HG02623 (cell line): ENCODE measurements at regions not wholly inside any gene's neighbourhood (a gene's known extent, or its start where the extent isn't known, plus 50 kb on each side); places are given as distances from the start of the nearest gene placed in this dataset.

Source experiments
- ATAC-seq: cut with Tn5 transposase; IDR thresholded peaks from one replicate; pipeline ENCODE4 v1.9.1; 2021; ENCODE audit warnings: moderate library complexity; ENCODE audit not compliant: unreplicated experiment

GRCh38 chr1:60488847-60489246 lies 415.3 kb upstream of the C1orf87 start:
- ATAC-seq = no peak

DNA sequence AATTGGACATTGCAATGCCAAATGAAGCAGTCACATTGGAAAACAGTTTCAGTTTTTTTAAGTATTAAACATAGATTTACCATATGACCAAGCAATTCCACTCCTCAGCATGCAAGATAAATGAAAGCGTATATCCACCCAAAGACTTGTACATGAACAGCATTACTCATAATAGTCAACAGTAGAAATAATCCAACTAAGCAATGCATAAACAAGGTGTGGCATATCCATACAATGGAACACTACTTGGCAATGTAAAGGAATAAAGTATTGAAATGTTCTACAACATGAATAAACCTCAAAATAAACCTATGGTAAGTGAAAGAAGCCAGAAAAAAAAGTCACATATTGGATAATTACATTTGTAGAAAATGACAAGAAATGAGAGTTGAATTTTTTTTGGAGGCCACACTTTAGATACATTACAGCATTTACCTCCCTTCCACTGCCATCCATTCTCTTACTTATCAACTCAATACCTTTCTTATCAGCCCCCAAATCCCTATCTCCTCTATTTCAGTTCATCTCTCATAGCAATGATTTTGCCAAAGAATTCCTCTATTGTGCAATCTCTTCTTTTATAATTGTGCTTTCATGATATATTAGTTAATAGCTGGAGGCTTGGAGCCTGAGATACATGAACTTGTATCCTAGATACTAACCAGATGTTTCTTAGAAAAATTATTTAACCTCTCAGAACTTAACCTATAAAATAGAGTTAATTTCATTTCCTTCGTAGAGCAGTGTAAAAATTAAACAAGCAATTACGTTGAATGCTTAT lies 414.2 kb upstream of the C1orf87 start:
- no peak for ATAC-seq

DNA sequence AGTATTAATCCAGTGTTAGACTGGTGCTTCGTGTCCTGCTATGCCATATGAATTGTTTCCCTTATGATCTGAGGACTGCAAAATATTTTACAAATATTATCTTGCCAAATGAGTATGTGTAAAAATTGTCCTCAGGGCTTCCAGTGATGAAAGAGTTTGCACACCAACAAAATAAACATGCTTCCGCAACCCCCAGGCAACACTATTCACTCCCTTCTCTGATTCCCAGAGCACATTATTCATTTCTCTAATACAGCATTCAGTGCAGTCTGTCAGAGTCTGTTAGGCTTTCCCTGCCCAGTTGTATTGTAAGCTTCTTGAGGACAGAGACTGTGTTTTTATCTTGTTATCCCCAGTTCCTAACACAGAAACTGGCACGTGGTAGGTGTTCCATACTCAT lies 409.9 kb upstream of the C1orf87 start:
- no peak for ATAC-seq

GRCh38 chr1:60470246-60470645 lies 396.7 kb upstream of the C1orf87 start:
- ATAC-seq = no peak

DNA sequence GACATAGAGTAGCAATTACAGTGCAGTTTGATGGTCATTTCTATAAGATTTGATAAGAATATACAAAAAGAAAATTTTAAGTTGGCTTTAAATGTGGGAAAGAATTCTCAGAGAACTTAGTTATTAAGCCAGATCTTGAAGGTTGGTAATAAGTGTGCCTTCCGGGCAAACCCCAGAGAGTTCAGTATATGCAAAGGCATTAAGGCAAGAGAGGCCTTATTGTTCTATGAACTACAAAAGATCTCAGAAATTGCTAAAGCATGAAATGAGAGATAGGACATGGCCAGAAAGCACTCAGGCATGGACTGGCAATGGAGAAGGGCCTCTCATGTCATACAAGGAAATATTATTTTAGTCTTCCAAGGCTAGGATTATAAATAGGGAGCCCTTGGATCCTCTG lies 390.2 kb upstream of the C1orf87 start:
- ATAC-seq = no peak

DNA sequence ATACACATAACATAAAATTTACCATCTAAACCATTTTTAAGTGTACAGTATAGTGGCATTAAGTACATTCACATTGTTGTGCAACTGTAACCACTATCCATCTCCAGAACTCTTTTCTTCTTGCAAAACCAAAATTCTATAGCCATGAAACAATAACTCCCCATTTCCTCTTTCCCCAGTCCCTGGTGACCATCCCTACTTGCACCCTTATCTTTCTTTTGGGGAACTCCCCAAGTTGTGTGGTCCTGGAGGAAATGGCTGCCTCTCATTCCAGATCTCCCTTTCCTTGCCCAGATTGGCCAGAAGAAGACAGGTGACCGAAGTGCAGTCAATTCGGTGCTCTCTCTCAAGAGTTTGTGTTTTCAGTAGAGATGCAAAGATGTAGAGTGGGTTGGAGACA lies 389.6 kb upstream of the C1orf87 start:
- ATAC-seq = no peak

DNA sequence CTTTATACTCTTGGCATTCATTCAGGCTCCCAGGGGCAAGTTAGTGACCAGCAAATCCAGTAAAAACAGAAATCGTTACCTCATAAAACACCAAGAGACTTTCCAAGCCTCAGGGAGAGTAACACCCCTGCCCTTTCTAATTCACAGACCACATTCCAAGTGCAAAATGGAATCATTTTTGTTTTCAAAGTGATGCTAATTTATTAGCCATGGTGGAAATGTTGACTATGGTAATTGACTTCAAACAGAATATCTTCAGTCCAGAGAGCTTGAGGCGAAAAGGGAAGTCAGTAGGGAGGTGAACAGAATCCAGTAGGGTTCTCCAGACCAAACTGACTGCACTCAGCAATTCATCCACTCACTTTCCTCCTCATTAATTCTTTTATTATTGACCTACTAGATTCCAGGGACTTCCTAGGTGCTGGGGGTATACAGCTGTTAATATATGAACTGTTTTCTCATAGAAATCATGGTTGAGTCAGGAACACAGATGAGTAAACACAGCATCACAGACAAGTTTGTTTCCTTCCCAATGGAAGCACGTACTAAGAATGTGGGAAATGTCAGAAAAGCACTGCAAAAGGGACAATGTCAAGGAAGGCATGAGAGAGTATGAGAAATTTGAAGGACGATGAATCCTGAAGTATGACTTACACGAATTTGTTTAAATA lies 388.5 kb upstream of the C1orf87 start:
- ATAC-seq = no peak

DNA sequence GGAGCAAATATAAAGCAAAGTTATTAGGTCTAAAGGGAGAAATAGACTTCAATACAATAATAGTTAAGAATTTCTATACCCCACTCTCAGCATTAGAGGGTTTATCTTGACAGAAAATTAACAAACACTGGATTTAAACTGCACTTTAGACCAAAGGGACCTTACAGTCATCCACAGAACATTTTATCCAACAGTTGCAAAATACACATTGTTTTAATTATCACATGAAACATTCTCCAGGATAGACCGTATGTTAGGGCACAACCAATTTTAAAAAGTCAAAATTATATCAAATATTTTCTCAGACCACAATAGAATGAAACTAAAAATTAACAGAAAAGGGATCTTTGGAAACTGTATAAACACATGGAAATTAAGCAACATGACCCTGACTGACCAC lies 384.5 kb upstream of the C1orf87 start:
- ATAC-seq = no peak

GRCh38 chr1:60449876-60450275 lies 376.3 kb upstream of the C1orf87 start:
- ATAC-seq = no peak

DNA sequence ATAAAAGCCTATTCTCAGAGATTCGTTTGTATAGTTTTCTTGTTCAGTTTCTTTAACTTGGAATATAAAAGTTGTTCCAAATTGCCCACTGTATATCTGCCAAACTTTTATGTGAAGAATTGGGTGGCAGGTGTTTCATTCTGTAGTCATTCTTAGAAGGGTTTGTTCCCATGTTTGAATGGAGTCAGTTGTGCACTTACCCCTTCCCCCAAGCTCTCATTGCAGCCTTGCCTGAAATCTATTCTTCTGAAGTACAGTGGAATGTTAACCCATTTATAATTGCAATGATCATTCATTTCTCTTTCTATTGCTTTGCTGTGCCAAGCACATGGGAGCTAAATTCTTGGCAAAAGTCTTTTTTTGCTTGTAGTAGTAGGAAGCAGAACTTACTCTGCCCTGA lies 375.3 kb upstream of the C1orf87 start:
- ATAC-seq = no peak

GRCh38 chr1:60444680-60445079 lies 371.1 kb upstream of the C1orf87 start:
- ATAC-seq = no peak

DNA sequence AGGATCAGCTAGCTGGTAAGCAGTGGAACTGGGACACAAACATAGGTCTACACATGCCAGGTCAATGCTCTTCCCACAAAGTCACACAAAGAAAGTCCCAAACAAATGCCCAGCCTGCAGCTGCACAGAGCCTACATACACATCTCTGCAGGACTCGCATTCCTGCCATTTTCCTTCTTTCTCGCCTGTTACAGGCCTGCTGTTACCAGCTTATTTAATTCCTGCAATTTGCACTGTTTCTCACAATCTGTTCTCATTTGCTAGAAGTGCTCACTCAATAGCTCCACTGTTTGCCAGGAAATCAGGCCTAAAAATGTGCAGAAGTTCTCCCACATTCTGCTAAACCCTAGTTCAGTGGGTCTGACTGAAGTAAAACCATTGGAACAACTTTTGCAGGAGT lies 362.6 kb upstream of the C1orf87 start:
- ATAC-seq = no peak

- ATAC-seq = no peak
Observed at GRCh38 chr1:60431593-60431992, 358.0 kb upstream of the C1orf87 start.

GRCh38 chr1:60430375-60430774 lies 356.8 kb upstream of the C1orf87 start:
- no peak for ATAC-seq

GRCh38 chr1:60428127-60428526 lies 354.6 kb upstream of the C1orf87 start:
- ATAC-seq = no peak

GRCh38 chr1:60427701-60428100 lies 354.1 kb upstream of the C1orf87 start:
- ATAC-seq = no peak

DNA sequence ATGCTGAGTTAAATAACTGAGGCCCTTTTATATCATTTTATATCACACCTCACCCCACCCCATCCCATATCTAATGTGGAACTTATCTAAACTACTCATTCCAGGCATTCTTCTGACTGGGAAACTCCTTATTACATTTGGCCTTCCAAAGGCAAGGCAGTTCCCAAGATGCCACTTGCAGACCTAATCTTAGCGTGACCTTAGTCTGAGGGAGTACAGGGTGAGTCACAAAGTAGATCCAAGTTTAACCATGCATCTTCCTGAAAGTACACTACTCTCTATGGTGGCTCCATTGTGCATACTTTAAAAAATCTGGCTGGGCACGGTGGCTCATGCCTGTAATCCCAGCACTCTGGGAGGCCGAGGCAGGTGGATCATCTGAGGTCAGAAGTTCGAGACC lies 353.6 kb upstream of the C1orf87 start:
- no peak for ATAC-seq

DNA sequence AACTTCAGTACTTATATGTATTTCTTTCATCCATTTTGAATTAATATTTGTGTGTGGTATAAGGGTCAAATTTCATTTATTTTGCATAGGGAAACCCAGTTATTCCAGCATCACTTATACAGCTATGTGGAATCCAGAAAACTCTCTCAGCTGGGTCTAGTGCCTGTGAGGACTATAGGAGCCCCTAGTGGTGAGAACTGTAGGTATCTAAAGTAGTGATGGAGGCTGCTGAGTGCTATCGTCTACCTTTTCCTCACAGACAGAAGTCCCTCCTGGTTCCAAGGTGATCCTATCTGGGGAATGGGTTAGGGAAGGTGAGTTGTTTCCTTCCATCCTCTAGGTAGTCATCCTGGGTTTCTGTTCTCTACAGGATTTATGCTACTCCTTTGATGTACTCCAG lies 352.0 kb upstream of the C1orf87 start:
- no peak for ATAC-seq

DNA sequence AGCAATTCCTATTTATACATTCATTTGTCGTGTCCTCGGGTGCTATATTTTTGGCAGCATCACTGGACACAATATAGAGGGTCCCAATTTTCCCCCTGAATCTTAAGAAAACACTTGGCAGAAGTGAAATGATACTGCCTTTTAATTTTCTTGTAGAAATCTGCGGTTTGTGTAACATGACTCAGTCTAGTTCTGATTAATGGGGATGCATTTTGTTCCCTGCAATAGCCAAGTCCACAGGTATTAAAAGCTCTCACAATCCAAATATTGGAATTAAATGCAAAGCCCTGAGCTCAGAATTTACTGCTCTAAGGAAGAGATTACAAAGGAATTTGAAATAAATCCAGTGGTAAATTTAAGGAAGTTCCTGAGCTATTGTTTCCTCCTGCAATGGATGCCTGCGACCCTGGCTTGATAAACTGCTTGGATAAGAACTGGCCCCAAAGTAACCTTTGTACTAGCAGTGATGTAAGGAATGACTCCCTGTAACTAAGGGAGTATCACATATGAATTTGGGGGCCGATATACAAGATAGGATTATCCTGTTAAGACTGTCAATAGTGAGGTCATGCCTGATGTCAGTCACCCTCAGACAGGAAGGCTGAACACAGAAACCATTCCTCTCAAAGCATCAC lies 349.7 kb upstream of the C1orf87 start:
- no peak for ATAC-seq

GRCh38 chr1:60421965-60422364 lies 348.4 kb upstream of the C1orf87 start:
- no peak for ATAC-seq

GRCh38 chr1:60419023-60419422 lies 345.5 kb upstream of the C1orf87 start:
- ATAC-seq = no peak

GRCh38 chr1:60415696-60416095 lies 342.1 kb upstream of the C1orf87 start:
- no peak for ATAC-seq
